ENCODE measurements at regions not wholly inside any gene's neighbourhood (a gene's known extent, or its start where the extent isn't known, plus 50 kb on each side); places are given as distances from the start of the nearest gene placed in this dataset.
"Not testable (repeated sequence)": the region's sequence is repeated elsewhere in the genome, so short reads cannot be mapped to it uniquely, and the experiment has no call there.

- H3K56ac ChIP-seq (replicated peaks; ENCODE audit: insufficient read length, low read depth, low read length); H3K14ac ChIP-seq (ENCODE audit: insufficient read length); H2BK15ac ChIP-seq (ENCODE audit: low read length); H2BK5ac ChIP-seq (ENCODE audit: low read depth, low read length); H3K23me2 ChIP-seq (ENCODE audit: low read depth, low read length); H2BK12ac ChIP-seq (ENCODE audit: low read depth, low read length); H4K20me1 ChIP-seq (replicated peaks in 1 of 2; ENCODE audit: control insufficient read depth in 1 of 2, insufficient read depth in 2 of 2, low read length in 2 of 2); CTCF ChIA-PET (ENCODE audit: partially characterized antibody); H3K9me3 ChIP-seq (ENCODE audit: insufficient read depth in 2 of 2, low read depth in 1 of 2, low read length in 1 of 2); POLR2A ChIA-PET (ENCODE audit: partially characterized antibody); H4K8ac ChIP-seq (ENCODE audit: extremely low read depth, insufficient read depth, low read length); H4K91ac ChIP-seq (replicated peaks; ENCODE audit: insufficient read length, low read length); H3K4me1 ChIP-seq (replicated peaks in 1 of 4; ENCODE audit: control insufficient read depth in 3 of 4, insufficient read depth in 4 of 4, low read length in 3 of 4); H3K9ac ChIP-seq (replicated peaks in 1 of 4; ENCODE audit: extremely low read depth in 1 of 4, low read depth in 3 of 4, low read length in 3 of 4); H3K18ac ChIP-seq (ENCODE audit: extremely low read depth, low read length); H2AFZ ChIP-seq (ENCODE audit: low read length); H3K36me3 ChIP-seq (ENCODE audit: control insufficient read depth in 2 of 4, insufficient read depth in 4 of 4, low read length in 3 of 4); H2BK20ac ChIP-seq (ENCODE audit: low read length); H4K5ac ChIP-seq (ENCODE audit: insufficient read length, low read depth, low read length); DNase-seq (ENCODE audit: low read depth in 1 of 2, low spot score in 2 of 2); H3K4ac ChIP-seq (replicated peaks; ENCODE audit: insufficient read length, low read depth, low read length); H3K79me2 ChIP-seq (ENCODE audit: control insufficient read depth in 1 of 2, insufficient read depth in 2 of 2, low read length in 2 of 2); H3K23ac ChIP-seq (ENCODE audit: insufficient read length); H3K27ac ChIP-seq (ENCODE audit: low read depth, low read length); H2BK120ac ChIP-seq (replicated peaks; ENCODE audit: low read depth, low read length); H3K79me1 ChIP-seq (ENCODE audit: low read depth, low read length); FAIRE-seq; H2AK5ac ChIP-seq (ENCODE audit: low read depth, low read length): not testable (repeated sequence)
- Histone ChIP-seq H3K4me2 (ENCODE audit: insufficient read depth in 1 of 2, low read depth in 2 of 2, low read length in 2 of 2) (peak overlapping the region in 1 of 2 experiments; percentile 92; a peak in 2 of 4 replicates), H3K27me3 (replicated peaks in 1 of 4; ENCODE audit: control insufficient read depth in 3 of 4, extremely low read depth in 1 of 4, insufficient read depth in 3 of 4, low read length in 3 of 4) (peaks cover 7 to 33% (median 25%) of the 10 kb centered on the region in 4 experiments), H3K4me3 (ENCODE audit: extremely low read depth in 1 of 4, insufficient read depth in 2 of 4, low read depth in 3 of 4, low read length in 4 of 4) (peak overlapping the region in 1 of 4 experiments; percentile 63; a peak in 1 of 8 replicates)
- 77% methylated on average over 6 of the region's 9 CpGs; no CpG with 5 or more reads in 1 of the 2 experiments for WGBS, 2 experiments (ENCODE audit: extremely low coverage in 1 of 2, insufficient coverage in 1 of 2, insufficient read length in 1 of 2, insufficient replicate concordance in 2 of 2, low coverage in 1 of 2, low lambda C conversion rate in 2 of 2, missing lambda C conversion rate in 1 of 2)
Measured at GRCh38 chr10:46105416-46105815, 59.3 kb upstream of the MSMB start.
